UCSD-AML1 (cell line): ENCODE measurements at regions not wholly inside any gene's neighbourhood (a gene's known extent, or its start where the extent isn't known, plus 50 kb on each side); places are given as distances from the start of the nearest gene placed in this dataset.
A peak's percentile ranks its signal among the peaks of the same experiment; 100 is the strongest.

Experiments used
- DNase-seq: peaks from one replicate; lab custom pipeline; 2025; ENCODE audit not compliant: unreplicated experiment; lab: John Stamatoyannopoulos, UW

DNA sequence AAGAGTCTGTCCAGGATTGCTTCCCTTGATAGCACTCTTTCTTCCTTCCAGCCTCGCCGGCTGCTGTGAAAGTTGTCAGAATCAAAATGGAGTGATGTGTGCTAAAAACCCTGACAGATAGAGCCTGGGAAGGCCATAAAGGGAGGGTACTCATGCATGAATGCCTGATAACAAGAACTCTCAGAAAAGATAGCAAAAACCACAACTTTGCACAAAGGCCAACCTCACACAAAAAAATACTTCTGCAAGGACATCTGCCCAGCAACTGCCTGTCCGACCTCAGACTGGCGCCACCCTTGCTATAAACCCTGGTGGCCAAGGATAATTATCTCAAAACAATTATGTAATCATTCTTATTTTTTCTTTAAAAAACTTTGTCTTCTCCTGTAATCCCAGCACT is 133.2 kb upstream of the SVIL start:
- no peak for DNase-seq

GRCh38 chr10:29766753-29767152 is 132.0 kb upstream of the SVIL start:
- no peak for DNase-seq

DNA sequence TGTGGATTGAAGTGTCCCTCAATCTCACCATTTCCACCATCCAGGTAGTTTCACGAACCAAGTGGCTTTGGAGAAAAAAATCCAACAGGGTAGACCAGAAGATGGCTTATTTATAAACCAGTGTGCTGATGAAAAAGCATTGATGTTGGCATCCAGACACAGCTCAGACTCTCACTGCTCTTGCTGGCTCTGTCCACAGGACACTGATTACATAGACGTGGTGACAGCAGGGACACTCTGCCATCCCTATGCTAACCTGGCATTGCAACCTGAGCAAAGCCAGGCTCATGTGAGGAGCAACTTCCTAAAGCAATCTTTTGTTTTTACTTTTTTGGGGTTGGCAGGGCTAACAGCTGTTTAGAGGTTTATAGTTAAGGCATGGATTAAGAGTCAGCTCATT is 130.6 kb upstream of the SVIL start:
- DNase-seq, result no peak

- no peak for DNase-seq
Measured at GRCh38 chr10:29763396-29763795, 128.6 kb upstream of the SVIL start.

DNA sequence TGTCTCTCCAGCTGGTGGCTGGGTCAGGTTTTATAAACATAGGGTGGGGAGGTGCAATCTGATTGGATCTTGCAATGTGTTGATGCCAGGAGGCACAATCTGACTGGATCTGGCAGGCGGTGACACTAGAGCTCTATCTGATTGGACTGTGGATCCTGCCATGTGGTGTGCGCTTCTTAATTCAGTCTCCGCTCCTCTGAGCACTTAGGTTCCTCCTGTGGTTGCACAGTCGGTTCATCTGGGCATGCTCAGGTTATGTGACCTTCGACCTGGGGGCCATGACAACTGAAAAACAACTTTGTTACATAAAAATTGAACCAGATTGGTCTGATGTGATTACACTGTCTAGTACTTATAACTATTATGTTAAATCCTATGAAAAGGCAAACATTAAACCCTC is 127.1 kb upstream of the SVIL start:
- DNase-seq, result no peak

DNA sequence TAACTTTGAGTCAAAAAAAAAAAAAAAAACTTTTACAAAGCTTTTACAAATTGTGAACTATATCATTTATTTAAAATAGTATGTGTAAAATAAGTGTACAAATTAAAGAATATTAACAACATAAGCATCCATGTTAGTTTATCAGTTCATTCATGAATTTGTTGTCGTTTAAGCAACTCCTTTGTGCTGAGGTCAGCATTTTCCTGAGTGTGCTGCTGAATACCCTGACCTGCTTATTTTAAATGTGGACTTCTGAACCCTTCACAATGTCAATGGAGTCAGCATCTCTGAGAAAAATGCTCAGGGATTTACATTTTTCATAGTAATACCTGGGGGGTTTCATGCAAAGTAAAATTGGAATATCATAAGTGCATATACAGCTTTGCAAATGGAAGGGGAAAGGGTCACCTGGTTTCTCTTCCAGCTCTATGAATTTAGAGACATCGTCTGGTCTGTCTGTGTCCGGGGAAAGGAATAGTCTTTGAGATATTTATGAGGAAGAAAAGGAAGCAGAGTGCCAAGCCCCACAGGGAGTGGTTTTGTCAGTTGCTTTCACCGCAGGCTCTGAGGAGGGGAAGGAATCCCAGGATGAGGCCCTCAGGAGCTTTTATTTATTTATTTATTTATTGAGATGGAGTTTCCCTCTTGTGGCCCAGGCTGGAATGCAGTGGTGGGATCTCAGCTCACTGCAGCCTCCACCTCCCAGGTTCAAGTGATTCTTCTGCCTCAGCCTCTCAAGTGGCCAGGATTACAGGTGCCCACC is 125.5 kb upstream of the SVIL start:
- no peak for DNase-seq

DNA sequence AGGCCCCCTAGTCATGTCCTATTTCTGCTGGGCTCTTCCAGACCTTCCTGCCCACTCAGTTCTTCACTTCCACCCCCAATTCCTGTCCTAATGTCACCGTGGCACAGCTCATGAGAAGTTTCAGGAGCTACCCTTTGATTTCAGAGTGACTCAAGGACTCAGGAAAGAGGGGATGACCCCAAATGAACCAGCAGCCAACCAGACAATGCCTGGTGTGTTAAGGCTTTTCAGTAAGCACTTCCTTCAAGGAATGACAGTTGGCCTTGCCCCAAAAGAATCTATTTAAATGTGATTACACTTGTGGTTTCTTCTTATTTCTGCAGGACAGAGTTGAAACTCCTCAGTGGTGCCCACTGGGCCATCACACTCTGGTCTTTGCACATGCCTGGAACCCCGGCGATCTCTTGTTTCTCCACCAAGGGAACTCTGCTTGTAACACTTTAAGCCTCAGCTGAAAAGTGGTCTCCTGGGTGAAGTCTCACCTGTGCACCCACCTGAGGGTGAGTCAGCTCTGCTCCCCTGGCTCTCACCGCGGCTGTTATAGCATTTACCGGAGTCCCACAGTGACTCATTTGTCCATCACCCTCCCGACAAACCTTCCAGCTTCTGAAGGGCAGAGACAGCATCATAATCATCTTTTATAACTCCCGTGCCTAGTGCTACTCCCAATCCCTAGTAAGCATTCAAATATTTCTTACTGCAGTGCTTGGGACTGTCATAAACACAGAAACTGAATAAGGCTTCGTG is 123.0 kb upstream of the SVIL start:
- DNase-seq, result no peak

DNA sequence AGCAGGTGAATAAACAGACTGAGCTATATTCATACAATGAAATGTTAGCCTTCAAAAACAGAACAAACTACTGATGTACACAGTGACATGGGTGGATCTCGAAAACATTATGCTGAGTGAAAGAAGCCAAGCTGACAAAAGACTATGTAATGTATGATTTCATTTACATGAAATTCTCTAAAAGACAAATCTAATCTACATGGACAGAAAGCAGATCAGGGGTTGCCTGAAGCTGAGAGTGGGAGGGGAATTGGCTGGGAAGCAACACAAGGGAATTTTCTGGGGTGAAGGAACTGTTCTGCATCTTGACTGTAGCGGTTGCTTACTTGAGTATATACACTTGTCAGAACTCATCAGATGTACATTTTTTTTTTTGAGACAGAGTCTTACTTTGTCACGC is 121.7 kb upstream of the SVIL start:
- no peak for DNase-seq

DNA sequence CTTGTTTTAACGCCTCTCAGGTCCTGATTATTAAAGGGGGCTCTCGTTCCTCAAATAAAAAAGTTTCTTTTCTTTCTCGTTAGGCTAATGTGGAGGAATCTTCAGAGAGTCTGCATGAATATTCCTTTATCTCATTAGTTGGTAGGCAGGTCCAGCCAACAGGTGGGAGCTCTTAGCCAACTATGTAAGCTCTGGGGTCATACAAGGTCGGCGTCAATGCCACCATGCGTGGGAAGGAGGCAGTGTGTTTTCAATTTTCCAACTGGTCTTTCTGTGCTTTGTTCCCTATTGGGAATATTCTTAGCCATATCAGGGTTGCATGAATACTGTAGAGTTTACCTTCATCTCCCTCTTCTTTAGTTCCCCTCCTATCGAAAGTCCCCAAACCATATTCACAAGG is 118.5 kb upstream of the SVIL start:
- DNase-seq, result no peak

- no peak for DNase-seq
Measured at GRCh38 chr10:29751684-29752083, 116.9 kb upstream of the SVIL start.

- no peak for DNase-seq
Measured at GRCh38 chr10:29751240-29751639, 116.5 kb upstream of the SVIL start.

GRCh38 chr10:29749150-29749549 is 114.4 kb upstream of the SVIL start:
- no peak for DNase-seq

DNA sequence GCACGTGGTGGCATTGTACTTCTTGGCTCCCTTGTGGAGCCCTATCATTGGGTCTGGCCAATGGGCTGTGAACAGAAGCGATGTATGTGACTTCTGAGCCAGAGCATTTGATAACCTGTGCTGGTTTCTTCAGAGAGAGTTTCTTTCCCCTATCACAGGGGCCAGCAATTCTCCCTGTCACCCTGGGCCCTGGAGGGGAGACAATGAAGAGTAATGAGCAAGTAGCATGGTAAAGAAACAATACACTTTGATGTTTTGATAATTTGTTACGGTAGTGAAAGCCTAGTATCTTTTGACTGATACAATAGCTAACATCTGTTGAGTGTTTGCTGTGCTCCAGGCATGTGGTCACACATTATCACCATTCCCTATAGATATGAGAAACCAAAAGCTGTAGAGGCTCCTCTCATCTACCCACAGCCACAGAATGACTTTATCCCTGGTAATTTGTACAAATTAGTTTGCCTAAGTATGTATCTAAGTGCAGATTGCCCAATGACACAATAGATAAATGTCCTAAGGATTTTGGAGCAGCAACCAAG is 113.4 kb upstream of the SVIL start:
- no peak for DNase-seq

DNA sequence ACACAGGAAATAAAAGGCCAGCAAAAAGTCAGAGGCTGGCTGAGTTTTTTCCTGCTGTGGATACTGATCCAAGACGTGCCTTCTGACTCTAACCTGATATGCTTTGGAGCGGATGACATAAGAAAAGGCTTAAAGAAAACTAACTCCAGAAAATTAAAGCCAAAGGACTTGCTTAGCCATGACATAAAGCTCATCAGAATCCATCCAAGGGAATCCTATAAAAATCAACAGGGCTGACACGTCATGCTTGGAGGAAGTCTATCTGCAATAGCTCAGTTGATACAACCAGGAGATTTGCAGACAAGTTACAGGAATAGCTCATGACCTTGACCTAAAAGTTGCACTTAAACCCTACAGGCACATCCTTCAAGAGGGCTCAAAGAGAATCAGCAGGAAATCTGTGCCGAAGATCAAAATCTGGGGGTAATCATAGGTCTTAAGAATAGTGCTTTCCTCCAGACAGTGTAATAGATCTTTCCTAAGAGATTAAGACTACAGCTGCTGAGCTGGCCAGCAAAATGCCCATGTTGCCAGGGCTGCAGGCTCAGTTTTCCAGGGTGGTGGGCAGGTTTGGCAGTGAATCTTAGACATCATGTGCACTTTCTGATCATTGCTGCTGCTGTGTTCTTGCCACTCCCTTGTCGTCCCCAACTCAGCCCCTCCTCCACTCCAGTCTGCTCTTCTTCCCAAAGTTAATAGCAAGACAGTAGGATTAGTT is 111.5 kb upstream of the SVIL start:
- DNase-seq, result no peak

DNA sequence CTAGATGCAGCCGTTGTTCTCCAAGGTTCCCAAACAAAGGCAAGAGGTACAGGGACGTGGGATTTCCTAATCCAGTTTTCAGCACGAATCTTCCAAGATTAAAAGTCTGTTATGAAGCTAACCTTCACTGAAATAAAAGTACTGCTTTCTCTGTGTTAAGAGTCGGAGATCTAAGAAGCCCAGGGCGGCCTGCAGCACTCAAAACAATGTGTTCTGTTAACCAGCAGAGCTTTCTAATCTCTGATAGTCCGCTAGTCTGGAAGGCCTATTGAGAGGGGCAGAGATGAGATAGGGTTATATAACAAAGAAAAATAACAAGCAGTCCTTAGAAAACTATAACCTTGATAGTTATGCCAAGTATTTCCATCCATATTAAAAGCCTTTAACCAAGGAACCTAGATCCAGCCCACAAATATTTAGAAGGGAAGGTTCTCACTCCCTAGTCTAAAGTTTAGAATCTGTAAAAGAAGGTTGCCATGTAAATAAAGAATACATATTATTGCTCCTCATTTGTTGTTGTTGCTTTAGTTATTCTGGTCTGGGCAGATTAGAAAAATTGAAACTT is 106.3 kb upstream of the SVIL start:
- no peak for DNase-seq

DNA sequence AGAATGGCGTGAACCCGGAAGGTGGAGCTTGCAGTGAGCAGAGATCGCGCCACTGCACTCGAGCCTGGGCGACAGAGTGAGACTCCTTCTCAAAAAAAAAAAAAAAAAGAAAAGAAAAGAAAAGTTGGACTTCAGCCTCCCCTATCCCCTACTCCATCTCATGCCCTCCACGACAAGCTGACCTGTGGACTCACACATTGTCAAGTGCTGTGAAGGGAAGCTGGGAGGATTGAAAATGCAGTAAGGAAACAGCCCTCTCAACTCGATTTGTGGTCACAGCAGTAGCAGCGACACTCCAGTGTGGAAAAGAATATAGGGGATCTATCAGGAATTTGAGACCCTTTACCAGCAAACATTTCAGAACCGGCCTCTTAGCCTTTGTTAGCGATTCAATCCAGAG is 103.6 kb upstream of the SVIL start:
- DNase-seq, result no peak

DNA sequence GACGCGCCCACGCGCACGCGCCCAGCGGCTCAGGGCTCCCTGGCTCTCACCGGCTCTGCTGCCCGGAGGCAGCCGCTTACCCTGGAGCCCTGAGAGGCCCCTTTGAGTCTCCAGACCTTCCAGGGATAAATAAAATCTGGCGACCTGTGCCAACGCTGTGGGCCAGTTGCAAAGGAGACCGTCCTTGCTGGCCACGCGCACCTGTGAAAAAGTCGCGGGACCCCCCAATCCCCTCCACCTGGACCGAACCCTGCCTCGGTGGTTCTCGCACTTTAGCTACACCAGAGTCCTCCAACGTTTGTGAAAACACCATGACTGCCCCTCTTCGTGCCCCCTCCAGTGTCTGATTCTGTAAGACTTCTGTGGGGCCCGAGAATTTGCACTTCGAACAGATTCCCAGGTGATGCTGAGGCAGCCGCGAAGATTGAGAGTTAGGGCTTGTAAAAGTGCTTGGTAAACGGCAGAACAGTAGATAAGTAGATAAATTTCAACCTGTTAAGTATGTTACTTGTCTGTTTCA is 102.4 kb upstream of the SVIL start:
- no peak for DNase-seq

DNA sequence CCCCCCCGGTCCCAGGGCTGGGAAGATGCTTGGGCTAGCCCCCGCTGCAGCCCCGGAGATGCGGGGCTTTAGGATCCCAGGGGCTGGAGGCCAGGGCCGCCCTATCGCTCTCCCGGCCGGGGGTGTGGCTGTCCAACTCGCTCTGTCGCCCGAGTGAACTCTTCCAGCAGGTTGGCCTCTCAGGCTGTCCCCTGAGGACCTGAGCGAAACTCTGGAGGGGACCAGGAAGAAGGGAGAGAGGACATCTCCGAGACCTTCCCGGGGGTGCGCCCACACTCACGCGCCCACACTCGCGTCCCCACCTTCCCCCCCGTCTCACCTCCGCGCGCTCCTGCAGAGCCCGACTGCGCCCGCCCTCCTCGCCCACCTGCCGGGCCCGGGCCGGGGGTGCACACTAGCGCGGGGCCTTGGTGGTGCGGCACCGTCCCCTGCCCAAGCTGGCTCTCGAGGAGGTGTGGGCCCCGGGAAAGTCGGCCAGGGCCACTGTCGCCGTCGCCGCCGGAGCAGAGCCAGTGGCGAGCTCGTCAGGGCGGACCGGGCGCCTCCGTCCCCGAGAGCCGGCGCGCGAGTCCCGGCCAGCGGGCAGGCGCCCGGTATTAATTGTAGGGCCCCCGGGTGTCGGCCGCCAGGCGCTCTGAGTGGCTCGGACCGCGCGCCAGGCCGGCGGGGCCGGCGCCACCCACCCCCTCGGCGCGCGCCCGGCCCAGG is 101.7 kb upstream of the SVIL start:
- DNase-seq, result peak; percentile 52

DNA sequence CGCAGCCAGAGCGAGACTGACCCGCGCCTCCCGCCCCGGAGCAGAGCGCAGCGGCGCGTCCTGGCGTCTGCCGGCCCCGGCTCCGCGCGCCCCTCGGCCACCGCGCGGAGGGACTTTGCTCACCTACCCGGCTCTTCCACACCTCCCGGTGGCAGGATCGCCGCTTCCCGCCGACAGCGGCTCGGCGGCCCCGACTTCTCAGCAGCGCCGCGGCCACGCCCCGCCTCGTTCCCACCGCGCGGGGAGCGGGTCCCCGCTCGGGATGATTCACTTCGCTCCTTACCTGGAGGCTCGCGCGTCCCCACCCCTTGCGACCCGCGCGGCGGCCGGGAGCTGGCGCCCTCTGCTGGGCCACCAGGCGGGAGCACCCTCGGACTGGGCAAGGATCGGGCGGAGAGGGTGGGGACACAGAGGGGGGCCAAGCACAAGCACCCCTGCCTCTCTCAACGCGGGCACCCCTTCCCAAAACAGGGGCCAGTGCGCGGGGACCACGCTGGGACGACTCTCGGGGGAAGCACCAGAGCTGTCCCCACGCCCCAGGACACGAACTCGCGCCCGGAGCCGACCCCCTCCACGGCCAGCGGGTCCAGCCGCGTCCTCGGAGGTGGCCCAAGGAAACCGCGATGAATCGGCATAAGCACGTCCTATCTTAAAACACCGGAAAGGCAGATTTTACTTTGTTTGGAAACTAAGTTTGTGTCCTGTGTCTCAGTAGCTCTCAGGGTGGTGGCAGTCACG is 101.0 kb upstream of the SVIL start:
- DNase-seq, result peak; percentile 83
